ENCODE measurements at regions not wholly inside any gene's neighbourhood (a gene's known extent, or its start where the extent isn't known, plus 50 kb on each side); places are given as distances from the start of the nearest gene placed in this dataset.

- no peak for TF ChIP-seq CTCF (IDR thresholded peaks at IDR 0.05)
- TF ChIP-seq POLR2A (IDR thresholded peaks at IDR 0.05; ENCODE audit: low read depth), result no peak
- no peak for TF ChIP-seq EP300 (IDR thresholded peaks at IDR 0.05)
- TF ChIP-seq POLR2AphosphoS5 (IDR thresholded peaks at IDR 0.05), result no peak
These were observed 80.7 kb upstream of the LARGE1 start for GRCh38 chr22:34000879-34001526.
